Vagina (tissue), 2 donors: ENCODE measurements at regions not wholly inside any gene's neighbourhood (a gene's known extent, or its start where the extent isn't known, plus 50 kb on each side); places are given as distances from the start of the nearest gene placed in this dataset.

Source experiments
- DNase-seq, 2 donors: peaks; one replicate each; pipeline ENCODE4 v3.0.0-alpha.2; 2017; ENCODE audit errors: extremely low spot score in 2 of 2
- H3K27ac ChIP-seq: fragments of 200-600 bp; sonication (generic); one replicate; pipeline ENCODE4 v1.5.1; 2019
- H3K27me3 ChIP-seq: fragments of 200-600 bp; sonication (generic); one replicate; pipeline ENCODE4 v1.5.1; 2019
- H3K36me3 ChIP-seq, 2 donors: fragments of 200-600 bp; sonication (generic); one replicate each; pipeline ENCODE4 v1.5.1; 2017 to 2019
- H3K4me1 ChIP-seq: fragments of 200-600 bp; sonication (generic); one replicate; pipeline ENCODE4 v1.5.1; 2019
- H3K4me3 ChIP-seq, 2 donors: fragments of 200-600 bp; sonication (generic); 1 replicate in 1 of 2; 2 replicates in 1 of 2; pipeline ENCODE4 v1.5.1; 2016 to 2019
- H3K9me3 ChIP-seq: fragments of 200-600 bp; sonication (generic); one replicate; pipeline ENCODE4 v1.5.1; 2019
- CTCF ChIP-seq, 3 experiments: fragments of 450-650 bp in 2 of 3; fragments of 200-600 bp in 1 of 3; sonication (generic) in 1 of 3; IDR thresholded peaks; one replicate each; pipeline ENCODE4 v1.5.1; 2017 to 2019; ENCODE audit warnings: antibody characterized with exemption in 3 of 3, mild to moderate bottlenecking in 2 of 3, moderate library complexity in 2 of 3
- POLR2A ChIP-seq, 2 donors: fragments of 450-650 bp; IDR thresholded peaks; one replicate each; pipeline ENCODE4 v1.6.1; 2017; ENCODE audit warnings: antibody characterized with exemption in 2 of 2, mild to moderate bottlenecking in 2 of 2, moderate library complexity in 2 of 2
- POLR2AphosphoS5 ChIP-seq, 2 donors: sonication (generic); formaldehyde crosslinking; IDR thresholded peaks; one replicate each; pipeline ENCODE4 v1.9.0; 2017; ENCODE audit warnings: antibody characterized with exemption in 2 of 2, mild to moderate bottlenecking in 2 of 2, low read depth in 1 of 2; ENCODE audit not compliant: insufficient read depth in 1 of 2
- intact Hi-C: fragments of 100-400 bp; cut with DNase I; formaldehyde crosslinking; loops from one replicate; pipeline ENCODE4 v1.15.1; 2023

GRCh38 chr5:121572061-121572460, 279.6 kb upstream of the FTMT start:
- no peak for TF ChIP-seq CTCF (IDR thresholded peaks at IDR 0.05)
- no peak for TF ChIP-seq POLR2A (IDR thresholded peaks at IDR 0.05)
- TF ChIP-seq POLR2AphosphoS5 (IDR thresholded peaks at IDR 0.05; ENCODE audit: insufficient read depth in 1 of 2, low read depth in 1 of 2), result no peak
- no peak for DNase-seq
- no peaks in the 10 kb centered on the region for H3K36me3 ChIP-seq

GRCh38 chr5:121573721-121574382, 277.8 kb upstream of the FTMT start:
- intact Hi-C loops, result no loop called here
- DNase-seq, result no peak
- H3K27ac ChIP-seq, result no peak overlapping the region
- H3K36me3 ChIP-seq, result no peaks in the 10 kb centered on the region
- no peaks in the 10 kb centered on the region for H3K4me1 ChIP-seq
- no peak for TF ChIP-seq CTCF (IDR thresholded peaks at IDR 0.05)
- H3K4me3 ChIP-seq, result no peak overlapping the region
- no peaks in the 10 kb centered on the region for H3K9me3 ChIP-seq
- no peaks in the 10 kb centered on the region for H3K27me3 ChIP-seq

More at GRCh38 chr5:121572061-121572460, 279.6 kb upstream of the FTMT start:
- Histone ChIP-seq H3K9me3 (no peaks in the 10 kb centered on the region), H3K4me1 (no peaks in the 10 kb centered on the region), H3K27ac (no peak overlapping the region), H3K4me3 (no peak overlapping the region), H3K27me3 (no peaks in the 10 kb centered on the region)
- intact Hi-C loops, result no loop called here

- H3K36me3 ChIP-seq, result no peaks in the 10 kb centered on the region
- no peaks in the 10 kb centered on the region for H3K27me3 ChIP-seq
- no peak for DNase-seq
- H3K9me3 ChIP-seq, result no peaks in the 10 kb centered on the region
- H3K27ac ChIP-seq, result no peak overlapping the region
- no peak overlapping the region for H3K4me3 ChIP-seq
- intact Hi-C loops, result no loop called here
- H3K4me1 ChIP-seq, result no peaks in the 10 kb centered on the region
- TF ChIP-seq POLR2AphosphoS5 (IDR thresholded peaks at IDR 0.05; ENCODE audit: insufficient read depth in 1 of 2, low read depth in 1 of 2) (no peak), CTCF (IDR thresholded peaks at IDR 0.05) (no peak), POLR2A (IDR thresholded peaks at IDR 0.05) (no peak)
These were observed 270.1 kb upstream of the FTMT start for GRCh38 chr5:121581588-121581987.

GRCh38 chr5:121596882-121597281, 254.8 kb upstream of the FTMT start:
- Histone ChIP-seq H3K36me3 (no peaks in the 10 kb centered on the region), H3K27ac (no peak overlapping the region), H3K27me3 (no peaks in the 10 kb centered on the region), H3K4me1 (no peaks in the 10 kb centered on the region), H3K9me3 (no peaks in the 10 kb centered on the region), H3K4me3 (no peak overlapping the region)
- intact Hi-C loops, result no loop called here
- TF ChIP-seq POLR2AphosphoS5 (IDR thresholded peaks at IDR 0.05; ENCODE audit: insufficient read depth in 1 of 2, low read depth in 1 of 2), result no peak
- no peak for TF ChIP-seq CTCF (IDR thresholded peaks at IDR 0.05)
- no peak for TF ChIP-seq POLR2A (IDR thresholded peaks at IDR 0.05)
- DNase-seq, result no peak

- TF ChIP-seq POLR2AphosphoS5 (IDR thresholded peaks at IDR 0.05; ENCODE audit: insufficient read depth in 1 of 2, low read depth in 1 of 2), result no peak
- no peak for TF ChIP-seq CTCF (IDR thresholded peaks at IDR 0.05)
- no peak for TF ChIP-seq POLR2A (IDR thresholded peaks at IDR 0.05)
These were observed 242.9 kb upstream of the FTMT start for GRCh38 chr5:121608826-121609225.

More at GRCh38 chr5:121608826-121609225, 242.9 kb upstream of the FTMT start:
- no peaks in the 10 kb centered on the region for H3K4me1 ChIP-seq
- H3K4me3 ChIP-seq, result no peak overlapping the region
- no peaks in the 10 kb centered on the region for H3K9me3 ChIP-seq
- no peaks in the 10 kb centered on the region for H3K36me3 ChIP-seq
- intact Hi-C loops, result no loop called here
- H3K27ac ChIP-seq, result no peak overlapping the region
- no peak for DNase-seq
- no peaks in the 10 kb centered on the region for H3K27me3 ChIP-seq
